ENCODE measurements at regions not wholly inside any gene's neighbourhood (a gene's known extent, or its start where the extent isn't known, plus 50 kb on each side); places are given as distances from the start of the nearest gene placed in this dataset.

- Histone ChIP-seq H3K36me3 (no peaks in the 10 kb centered on the region), H3K4me1 (no peaks in the 10 kb centered on the region), H3K27me3 (no peaks in the 10 kb centered on the region), H3K27ac (no peak overlapping the region), H3K9me3 (peaks cover 0 to 10% (median 5%) of the 10 kb centered on the region in 11 donors), H3K4me3 (no peak overlapping the region)
- no peak for TF ChIP-seq CTCF (IDR thresholded peaks at IDR 0.05)
- DNase-seq (no peak), ATAC-seq (no peak)
- intact Hi-C loops (cut with DNase I) = no loop called here
- 94 to 96% methylated on average over 2 of the region's 2 CpGs for WGBS, 2 donors
Measured at GRCh38 chr5:53825926-53826325, 265.5 kb downstream of the NDUFS4 start.

DNA sequence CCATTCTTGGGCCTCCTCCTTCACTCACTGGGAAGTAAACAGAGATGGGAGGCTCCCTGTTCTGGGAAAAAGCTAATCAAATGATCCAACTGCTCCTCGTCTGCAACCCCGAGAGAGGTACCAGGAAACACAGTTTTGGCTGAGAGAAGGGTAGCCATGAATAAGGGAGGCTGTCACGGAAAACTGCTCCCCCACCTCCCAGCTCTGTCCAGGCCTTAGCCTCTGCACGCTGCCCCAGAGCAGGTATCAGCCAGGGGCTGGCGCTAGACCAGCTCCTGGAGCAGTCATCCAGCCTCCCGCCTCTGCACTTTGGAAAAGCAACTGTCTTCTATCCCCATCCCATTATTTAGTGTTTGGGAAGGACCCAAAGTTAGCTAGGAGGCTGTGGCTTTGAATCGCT, 266.1 kb downstream of the NDUFS4 start:
- WGBS, 2 donors = 75 to 84% methylated on average over 7 of the region's 7 CpGs
- intact Hi-C loops (cut with DNase I) = no loop called here
- H3K27ac ChIP-seq = no peak overlapping the region
- DNase-seq (no peak), ATAC-seq (no peak)
- no peaks in the 10 kb centered on the region for H3K4me1 ChIP-seq
- H3K4me3 ChIP-seq = no peak overlapping the region
- H3K9me3 ChIP-seq = peaks cover 0 to 14% (median 8%) of the 10 kb centered on the region in 11 donors
- TF ChIP-seq CTCF (IDR thresholded peaks at IDR 0.05) = no peak
- H3K27me3 ChIP-seq = no peaks in the 10 kb centered on the region
- no peaks in the 10 kb centered on the region for H3K36me3 ChIP-seq

- intact Hi-C loops (cut with DNase I) = no loop called here
- Histone ChIP-seq H3K4me3 (no peak overlapping the region), H3K27me3 (no peaks in the 10 kb centered on the region), H3K36me3 (no peaks in the 10 kb centered on the region), H3K4me1 (no peaks in the 10 kb centered on the region), H3K27ac (no peak overlapping the region), H3K9me3 (peaks cover 0 to 18% (median 8%) of the 10 kb centered on the region in 11 donors)
- TF ChIP-seq CTCF (IDR thresholded peaks at IDR 0.05) = no peak
- DNase-seq (no peak), ATAC-seq (no peak)
- WGBS, 2 donors = 71 to 77% methylated on average over 4 of the region's 4 CpGs
Measured at GRCh38 chr5:53827211-53827651, 266.8 kb downstream of the NDUFS4 start.

DNA sequence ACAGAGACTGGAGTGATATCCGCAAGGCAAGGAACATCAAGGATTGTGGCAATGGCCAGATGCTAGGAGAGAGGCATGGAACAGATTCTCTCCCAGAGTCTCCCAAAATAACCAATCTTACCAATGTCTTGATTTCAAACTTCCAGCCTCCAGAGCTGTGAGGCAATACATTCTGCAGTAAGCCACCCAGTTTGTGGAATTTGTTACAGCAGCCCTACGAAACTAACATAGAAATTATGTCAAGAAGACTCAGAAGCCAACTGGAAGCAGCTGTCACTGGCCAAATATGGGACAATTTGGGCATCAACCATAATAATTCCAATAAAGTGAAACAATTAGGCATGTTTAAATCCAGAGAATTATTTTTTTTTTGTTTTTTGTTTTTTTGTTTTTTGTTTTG, 271.1 kb downstream of the NDUFS4 start:
- intact Hi-C loops (cut with DNase I) = no loop called here
- WGBS, 2 donors = 78 to 86% methylated on average over 2 of the region's 2 CpGs
- DNase-seq = no peak

More for the DNA sequence above, 271.1 kb downstream of the NDUFS4 start:
- no peak for ATAC-seq
- Histone ChIP-seq H3K9me3 (peaks cover 0 to 20% (median 8%) of the 10 kb centered on the region in 11 donors), H3K4me1 (no peaks in the 10 kb centered on the region), H3K36me3 (no peaks in the 10 kb centered on the region), H3K27me3 (no peaks in the 10 kb centered on the region), H3K4me3 (no peak overlapping the region), H3K27ac (no peak overlapping the region)
- TF ChIP-seq CTCF (IDR thresholded peaks at IDR 0.05) = no peak
